HG02981 (cell line): ENCODE measurements at regions not wholly inside any gene's neighbourhood (a gene's known extent, or its start where the extent isn't known, plus 50 kb on each side); places are given as distances from the start of the nearest gene placed in this dataset.

ENCODE experiments used
- ATAC-seq: cut with Tn5 transposase; IDR thresholded peaks from one replicate; pipeline ENCODE4 v1.9.1; 2021; ENCODE audit warnings: mild to moderate bottlenecking, moderate library complexity; ENCODE audit not compliant: unreplicated experiment

DNA sequence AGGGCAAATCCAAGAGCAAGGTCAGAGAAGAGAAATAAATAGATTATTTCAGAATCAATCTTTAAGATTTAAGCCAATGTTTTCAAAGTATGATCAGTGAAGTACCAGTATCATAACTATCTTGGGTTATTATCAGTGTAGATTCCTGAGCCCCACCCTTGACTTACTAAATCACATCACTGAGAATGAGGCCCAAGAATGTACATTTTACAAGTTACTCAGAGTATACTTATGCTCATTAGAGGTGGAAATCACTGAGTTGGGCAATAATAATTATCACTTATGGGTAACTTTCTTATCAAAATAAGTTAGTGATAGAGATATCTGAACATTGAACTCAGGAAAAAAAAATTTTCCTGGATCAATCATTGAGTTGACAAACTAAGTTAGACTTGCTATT is 121.6 kb upstream of the NOCT start:
- no peak for ATAC-seq

DNA sequence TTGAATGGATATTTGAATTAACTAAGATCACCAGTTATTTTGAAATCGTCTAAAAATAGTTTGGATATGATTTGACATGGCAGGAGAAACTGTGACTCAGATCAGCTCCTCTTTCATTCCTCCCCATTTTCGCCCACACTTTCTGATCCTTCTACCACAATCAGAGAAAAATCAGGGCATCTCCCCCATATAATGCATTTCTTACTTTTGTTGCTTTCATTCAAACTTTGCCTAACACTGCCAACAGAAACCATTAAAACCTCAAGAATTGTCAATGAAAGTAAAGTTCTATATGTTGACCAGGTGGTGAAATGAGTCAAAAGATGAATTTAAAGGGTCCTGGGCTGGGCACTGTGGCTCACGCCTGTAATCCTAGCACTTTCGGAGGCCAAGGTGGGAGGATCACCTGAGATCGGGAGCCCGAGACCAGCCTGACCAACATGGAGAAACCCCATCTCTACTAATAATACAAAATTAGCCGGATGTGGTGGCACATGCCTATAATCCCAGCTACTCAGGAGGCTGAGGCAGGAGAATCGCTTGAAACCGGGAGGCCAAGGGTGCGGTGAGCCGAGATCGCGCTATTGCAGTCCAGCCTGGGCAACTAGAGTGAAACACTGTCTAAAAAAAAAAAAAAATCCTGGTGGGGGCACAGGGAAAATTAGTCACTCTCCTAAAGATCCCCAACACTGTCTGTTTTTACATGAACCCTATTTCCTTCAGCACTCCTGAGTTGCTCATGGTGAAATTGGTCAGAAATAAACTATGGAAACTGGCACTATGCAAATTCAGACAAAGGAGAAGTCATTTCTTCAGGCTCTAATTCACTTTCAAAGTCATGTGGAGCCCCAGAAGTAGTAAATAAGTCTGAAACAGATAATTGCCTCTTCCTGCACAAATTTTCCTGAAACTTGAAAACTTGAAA is 122.8 kb upstream of the NOCT start:
- ATAC-seq = no peak

DNA sequence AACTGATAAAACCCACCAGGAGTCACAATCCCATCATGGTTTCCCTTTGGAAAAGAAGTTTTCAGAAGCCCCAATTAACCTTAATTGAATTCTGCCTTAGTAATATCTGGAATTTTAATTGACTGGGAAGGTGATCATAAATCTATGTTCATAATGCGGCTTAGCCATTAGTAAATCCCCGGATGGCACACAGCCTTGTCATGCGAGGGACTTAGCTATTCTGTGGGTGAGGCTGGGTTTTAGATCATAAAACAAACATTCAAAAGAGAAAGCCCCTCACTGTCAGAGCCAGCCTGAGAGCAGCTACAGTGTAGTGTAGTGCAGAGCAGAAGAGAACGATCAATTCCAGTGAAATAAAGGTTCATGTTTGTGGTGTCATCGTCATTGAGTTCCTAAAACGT is 124.0 kb upstream of the NOCT start:
- ATAC-seq = no peak

DNA sequence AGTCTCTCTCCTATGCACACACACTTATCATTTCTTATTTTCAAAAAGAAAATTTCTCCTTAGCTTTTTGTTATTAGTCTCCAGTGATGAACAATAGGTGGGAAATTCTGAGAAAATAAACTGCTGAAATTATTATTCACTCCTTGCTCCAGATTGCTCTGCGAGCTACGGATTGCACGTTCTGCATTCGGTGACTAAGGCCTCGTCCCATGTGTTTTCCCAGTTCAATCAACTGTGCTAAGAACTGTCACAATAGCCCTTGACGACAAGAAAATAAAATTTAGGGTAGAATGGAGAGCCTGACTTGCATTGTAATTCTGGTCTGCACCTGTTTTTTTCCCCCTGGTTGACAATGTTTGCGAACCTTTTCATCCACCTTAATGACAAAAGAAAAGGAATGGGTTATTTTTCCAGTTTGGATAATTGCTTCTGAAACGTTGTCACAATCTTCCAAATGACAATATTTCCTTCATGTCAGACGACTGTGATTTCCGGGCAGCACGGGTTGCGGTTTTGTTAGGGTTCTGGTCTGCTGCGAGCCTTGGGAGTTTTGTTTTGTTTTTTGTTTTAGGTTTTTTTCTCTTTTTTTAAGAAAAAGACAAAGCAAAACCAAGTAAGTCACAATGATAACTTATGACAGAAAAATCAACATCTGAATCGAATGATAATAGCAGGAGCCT is 124.5 kb upstream of the NOCT start:
- no peak for ATAC-seq

DNA sequence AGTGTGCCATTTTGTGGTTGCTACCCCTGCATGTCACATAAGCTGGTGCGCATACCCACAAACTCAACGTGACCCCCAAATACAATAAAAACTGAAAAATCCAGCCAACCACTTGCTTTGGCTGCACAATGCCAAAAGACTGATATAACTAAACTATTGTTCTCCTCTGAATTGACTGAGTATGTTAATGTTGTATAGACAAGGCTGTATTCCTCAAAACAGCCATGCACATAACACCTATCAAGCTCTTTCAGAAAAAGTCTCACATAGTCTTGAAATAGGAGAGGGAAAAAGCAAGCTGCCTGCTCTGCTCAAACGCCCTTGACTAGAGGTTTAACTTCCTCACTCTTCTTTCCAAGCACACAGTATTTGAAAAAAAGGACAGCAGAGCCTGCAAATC is 126.4 kb upstream of the NOCT start:
- no peak for ATAC-seq

DNA sequence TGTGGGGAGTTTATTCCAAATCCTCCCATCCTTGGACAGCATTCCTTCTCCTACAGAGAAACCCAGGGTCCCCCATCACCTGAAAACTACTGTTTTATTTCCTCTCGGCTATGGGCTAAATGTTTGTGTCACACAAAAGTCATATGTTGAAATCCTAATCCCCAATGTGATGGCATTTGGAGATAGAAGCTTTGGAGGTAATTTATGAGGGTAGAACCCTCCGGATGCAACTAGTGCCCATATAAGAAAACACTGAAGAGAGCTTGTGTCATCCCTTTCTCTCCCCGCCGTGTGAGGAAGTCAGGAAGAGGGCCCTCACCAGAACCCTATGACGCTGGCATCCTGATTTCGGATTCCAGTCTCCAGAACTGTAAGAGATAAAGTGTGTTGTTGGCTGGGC is 127.8 kb upstream of the NOCT start:
- ATAC-seq = no peak

DNA sequence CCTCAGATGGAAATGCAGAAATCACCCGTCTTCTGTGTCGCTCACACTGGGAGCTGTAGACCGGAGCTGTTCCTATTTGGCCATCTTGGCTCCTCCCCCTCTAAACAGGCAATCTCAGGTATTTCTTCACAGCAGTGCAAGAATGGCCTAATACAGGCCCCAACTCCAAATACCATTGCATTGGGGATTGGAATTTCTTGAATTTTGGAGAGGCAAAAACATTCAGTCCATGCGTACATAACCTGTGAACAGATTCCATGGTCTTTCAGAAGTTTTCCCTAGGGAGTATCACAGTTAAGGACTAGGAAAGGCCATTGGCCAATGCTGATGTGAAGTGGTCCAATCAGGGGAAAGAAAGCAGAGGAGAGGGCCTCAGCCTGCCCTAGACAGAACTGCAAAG is 128.2 kb upstream of the NOCT start:
- ATAC-seq = no peak

DNA sequence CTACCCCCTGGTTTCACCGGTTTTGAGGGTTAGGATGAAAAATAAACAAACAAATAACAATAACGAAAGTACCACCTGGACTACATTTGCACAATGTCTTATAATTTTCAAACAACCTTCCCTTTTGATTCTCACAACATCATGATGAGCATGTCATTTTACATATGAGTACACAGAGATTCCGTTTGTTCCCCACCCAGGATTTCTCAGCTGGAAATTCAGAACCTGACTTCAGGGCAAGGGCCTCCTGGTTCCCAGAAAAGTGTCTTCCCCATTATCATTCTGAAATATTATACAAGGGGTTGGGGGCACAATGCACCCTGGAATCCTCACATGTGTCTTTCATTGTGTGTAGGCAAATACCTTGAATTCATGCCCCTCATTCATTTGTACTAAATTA is 135.8 kb upstream of the NOCT start:
- ATAC-seq = no peak

DNA sequence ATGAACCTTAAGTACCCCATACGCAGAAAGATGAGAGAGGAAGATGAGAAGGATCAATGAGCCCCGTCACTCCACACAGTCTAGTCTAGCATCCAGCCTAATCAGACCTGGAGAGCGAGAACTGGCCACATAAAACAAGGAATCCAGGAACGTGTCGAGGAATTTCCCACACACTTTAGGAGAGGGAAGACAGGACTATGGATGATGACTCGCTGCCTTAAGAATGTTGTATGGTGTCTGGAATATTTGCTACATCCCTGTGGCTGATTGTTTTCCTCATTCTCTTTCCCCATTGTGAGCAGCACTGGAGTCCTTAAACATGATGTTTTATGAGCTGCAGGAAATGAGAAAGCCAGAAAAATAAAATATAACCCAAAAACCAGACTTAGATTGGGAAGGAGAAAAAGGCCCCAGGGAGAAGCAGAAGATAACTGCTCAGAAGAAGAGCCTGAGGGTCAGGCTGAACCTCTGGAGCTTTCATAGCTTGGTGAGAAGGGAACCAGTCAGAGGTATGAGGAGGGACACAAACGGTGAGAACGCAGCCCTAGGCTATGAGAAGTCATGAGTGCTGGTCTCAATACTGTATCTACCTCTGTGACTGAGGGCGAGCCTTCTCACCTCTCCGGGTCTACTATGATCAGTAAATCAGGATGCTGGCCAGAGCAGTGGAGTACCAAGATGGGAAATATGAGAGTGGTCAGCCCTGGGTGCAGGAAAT is 139.5 kb upstream of the NOCT start:
- ATAC-seq = no peak

DNA sequence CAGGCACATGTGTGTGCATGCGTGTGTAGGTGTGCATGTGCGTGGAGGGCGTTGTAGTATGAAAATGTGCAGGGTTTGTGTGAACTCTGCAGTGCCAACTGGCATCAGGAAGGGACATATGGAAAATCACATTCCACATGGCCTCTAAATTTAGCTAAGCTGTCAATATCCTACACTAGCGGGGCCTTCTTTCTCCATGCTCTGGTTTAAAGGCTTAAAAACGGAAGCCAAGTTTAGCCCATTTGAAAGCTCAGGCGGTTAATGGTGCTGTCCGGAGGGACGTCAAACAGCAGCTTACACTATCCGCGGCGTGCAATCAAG is 144.1 kb upstream of the NOCT start:
- no peak for ATAC-seq

DNA sequence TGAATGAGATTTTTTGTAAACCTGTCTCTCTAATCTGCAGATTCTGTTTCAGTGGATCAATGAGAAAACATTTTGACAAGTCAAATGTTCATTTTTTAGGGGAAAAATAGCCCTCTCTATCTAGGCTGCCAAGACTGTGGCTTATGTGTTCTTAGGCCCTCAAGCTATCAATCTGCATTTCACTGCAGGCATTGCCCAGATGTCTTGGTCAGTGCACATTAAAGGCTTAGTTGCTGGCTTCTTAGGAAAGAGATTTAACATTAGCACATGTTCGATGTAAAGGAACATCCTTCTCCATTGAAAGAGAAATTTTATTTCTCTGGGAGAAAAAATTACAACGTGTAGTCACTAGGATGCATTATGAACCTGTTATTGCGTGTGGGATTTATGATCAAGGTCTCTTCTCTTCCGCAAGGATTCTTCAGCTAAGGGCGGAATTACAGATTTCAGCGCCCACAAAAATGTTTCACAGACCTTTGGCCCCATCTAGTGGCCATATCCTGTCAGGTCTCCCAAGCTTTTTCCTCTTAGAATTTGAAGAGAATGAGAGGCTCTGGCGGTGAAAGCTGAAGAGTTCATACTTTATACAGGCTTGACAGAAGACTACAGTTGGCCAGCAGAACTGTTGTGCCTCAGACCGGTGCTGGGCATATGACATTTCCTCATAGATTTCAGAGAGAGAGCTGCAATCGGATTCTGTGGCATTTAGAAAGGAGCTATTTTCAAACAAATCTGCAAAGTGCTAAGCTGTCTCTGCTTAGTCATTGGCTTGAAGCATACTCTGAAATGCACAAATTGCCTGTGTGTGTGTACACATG is 144.6 kb upstream of the NOCT start:
- peak; percentile 59 for ATAC-seq

DNA sequence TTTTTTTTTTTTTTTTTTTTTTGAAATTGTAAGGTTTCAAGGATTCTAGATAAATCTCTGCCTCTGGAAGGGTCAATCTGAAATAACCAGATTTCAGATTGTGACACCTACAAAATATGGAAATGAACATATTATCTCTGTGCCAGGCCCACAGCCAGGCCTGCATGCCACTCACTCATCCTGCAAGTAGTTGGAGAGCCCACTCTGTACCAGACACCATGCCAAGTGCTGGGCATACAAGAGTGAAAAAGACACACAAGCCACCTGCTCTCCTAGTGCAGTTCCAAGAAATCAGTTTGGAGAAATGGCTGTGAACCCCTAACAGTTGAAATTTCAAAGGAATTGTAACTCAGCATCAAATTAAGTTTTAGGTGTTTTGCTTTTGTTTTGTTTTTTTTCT is 145.9 kb upstream of the NOCT start:
- ATAC-seq = no peak

DNA sequence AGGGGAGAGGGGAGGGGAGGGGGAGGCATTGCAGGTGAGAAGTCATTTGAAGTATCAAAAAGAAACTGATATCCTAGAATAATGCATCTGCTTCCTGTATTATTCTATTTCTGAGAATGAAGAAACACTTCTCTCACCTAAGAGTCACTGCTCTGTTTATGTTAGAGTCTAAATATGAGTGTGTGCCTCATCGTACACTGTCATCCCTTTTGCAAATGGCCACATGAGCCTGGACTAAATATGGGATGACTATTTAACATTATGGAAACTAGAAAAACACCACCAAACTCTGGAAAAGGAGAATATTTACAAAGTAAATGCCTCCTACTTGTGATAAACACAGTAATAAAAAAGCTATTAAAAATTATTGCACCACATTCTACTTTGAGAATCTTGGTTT is 146.4 kb upstream of the NOCT start:
- ATAC-seq = no peak

DNA sequence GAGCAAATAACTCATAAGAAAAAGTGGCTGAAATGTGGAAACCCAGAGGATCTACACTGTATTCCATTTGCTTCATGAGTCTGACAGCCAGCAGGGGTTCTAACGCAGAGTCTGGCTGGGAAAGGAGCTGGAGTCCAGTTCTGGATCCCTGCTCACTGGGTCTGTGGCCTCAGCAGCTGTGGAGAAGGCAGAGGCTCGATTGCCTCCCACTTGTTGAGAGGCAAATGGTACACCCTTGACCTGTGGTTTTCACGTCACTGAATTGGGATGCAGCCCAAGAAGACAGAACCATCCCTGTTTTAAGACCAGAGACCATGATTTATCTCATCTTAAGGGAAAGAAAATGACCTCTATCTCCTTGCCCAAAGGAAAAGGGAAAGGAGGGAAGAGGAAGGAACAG is 147.0 kb upstream of the NOCT start:
- no peak for ATAC-seq

DNA sequence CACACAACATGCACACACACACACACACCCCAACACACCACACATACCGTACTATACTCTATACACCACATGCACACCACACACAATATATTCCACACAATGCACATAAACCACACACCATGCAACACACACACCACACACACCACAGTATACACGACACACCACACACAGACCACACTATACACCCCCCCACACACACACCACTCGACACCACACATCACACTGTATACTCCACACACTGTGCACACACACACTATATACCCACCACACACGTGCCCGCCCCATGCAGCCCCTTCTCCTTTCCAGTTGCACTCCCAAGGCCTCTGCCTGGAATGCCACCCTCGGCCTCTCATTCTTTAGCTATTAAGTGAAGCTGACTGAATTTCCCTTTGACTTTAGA is 148.2 kb upstream of the NOCT start:
- ATAC-seq = no peak

DNA sequence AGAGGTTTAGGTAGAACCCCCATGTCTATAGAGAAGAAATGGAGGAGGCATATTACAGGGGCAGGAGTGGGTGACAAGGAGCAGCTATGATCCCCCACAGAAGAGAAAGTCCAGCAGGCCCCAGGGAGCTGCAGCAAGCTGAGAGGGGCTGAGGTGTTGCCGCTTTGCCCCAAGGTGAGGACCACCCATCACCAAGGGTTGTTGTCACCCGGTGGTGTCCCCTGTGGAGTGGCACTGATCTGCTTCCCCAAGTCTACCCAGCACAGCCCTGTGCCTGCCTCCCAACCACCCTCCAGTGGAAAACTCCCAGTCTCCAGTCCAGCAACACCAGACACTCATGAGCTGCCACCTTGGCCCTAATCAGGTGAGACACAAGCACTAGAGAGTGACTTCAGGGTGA is 149.3 kb upstream of the NOCT start:
- ATAC-seq = no peak

DNA sequence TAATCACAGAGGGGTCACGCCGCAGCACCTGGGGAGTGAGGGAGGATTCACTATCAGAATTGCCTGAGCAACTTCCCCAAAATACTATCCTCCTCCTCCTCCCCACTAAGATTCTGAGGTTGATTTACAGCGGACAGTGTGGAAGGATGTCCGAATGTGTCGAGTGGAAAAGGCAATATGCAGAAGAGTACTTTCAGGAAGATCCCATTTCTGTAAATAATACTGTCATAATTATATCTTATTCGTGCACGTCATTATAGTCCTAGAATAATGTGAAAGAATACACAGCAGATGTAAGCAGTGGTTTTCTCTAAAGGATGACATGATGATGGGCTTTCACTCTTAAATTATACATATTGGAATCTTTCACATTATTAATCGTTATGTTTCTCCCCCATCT is 149.8 kb upstream of the NOCT start:
- no peak for ATAC-seq

DNA sequence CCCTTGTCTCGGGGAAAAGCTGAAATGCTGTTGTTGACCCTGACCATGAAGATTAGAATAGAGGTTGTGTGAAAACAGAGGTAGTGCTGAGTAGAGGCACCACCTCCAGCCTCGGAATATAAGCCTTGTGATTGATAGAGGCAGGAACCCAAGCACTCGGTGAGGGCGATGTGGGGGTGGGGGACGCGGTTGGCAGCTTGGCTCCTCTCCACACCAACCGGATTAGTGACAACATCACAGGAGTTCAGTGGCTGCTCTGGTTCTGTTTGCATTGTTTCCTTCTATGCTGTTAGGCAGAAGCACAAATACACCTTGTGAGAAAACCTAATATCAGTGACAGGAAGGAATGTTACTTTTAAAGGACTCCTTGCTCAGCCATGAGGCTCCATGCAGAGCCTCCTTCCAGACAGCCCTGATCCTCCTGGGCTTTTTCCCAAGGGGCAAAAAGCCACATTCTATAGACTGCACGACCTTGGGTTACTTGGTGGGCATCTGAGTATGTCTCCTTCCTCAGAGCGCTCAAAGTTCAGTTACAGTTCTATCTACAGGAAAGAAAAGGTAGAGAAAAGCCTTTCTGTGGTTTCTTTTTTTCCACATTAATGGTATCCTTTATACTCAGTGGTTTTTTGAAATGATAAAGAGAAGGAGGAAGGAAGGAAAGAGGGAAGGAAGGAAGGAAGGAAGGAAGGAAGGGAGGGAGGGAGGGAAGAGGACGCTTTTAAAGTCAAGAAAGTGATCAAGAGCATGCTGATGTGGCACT is 150.4 kb upstream of the NOCT start:
- ATAC-seq = no peak

DNA sequence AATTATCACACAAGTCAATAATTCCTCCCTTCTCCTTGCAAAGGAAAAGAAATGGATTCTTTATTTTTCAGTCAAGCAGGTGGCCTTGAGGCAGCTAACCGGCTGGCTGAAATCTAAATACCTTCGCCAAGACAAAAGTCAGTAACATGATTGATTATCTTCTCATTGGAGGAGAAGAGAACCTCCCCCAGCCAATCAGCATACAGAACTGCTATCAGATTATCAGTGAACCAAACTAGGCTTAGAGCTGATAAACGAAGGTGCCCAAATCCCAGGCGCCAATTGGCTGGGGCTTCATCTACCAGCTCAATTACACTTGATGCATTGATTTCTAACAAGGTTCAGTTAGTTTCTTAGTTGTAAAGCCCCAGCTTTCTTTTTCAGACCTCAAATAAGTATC is 152.4 kb upstream of the NOCT start:
- ATAC-seq = no peak

DNA sequence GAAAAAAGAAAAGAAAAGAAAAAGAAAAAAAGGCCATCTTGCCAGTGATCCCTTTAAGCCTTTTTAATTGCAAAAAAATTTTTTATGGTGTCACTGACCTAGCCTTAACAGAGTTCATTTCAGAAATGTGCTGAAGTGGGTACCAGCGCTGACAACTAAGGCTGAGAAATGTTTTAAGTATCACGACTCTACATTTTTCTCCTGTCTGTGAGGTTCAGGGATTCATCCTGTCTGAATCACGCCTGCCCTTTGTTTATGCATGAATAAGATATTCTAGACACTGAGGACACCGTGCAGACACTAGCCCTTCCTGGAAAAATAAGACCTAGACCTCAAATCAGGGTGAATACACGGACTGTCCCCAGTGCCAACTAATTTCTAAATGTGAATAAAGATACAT is 154.4 kb upstream of the NOCT start:
- ATAC-seq = no peak
